ENCODE measurements at regions not wholly inside any gene's neighbourhood (a gene's known extent, or its start where the extent isn't known, plus 50 kb on each side); places are given as distances from the start of the nearest gene placed in this dataset.

- TF ChIP-seq ZNF462 (CRISPR knock-in tag; IDR thresholded peaks at IDR 0.05) (no peak), EZH2phosphoT487 (IDR thresholded peaks at IDR 0.05; ENCODE audit: unreplicated experiment) (no peak), EZH2 (IDR thresholded peaks at IDR 0.05; ENCODE audit: low read depth, unreplicated experiment) (no peak), ZNF331 (CRISPR knock-in tag; IDR thresholded peaks at IDR 0.05; ENCODE audit: low read depth) (no peak), CREB1 (CRISPR knock-in tag; IDR thresholded peaks at IDR 0.05; ENCODE audit: low read depth) (no peak)
These were observed 248.0 kb upstream of the FOXD3 start (continued) for GRCh38 chr1:63074321-63074720.

- Mint-ChIP-seq H3K27ac (no peak overlapping the region), H3K27me3 (ENCODE audit: insufficient read depth, low read depth, poor library complexity) (peaks cover 7% of the 10 kb centered on the region), H3K9me3 (no peaks in the 10 kb centered on the region; the same call in 2 of the 3 replicates), H3K4me3 (no peak overlapping the region), H3K36me3 (ENCODE audit: low read depth) (no peaks in the 10 kb centered on the region), H3K4me1 (peaks cover 6% of the 10 kb centered on the region; the same call in 2 of the 3 replicates)
- Histone ChIP-seq H3K4me1 (ENCODE audit: insufficient read depth) (no peaks in the 10 kb centered on the region), H3F3A (replicated peaks; ENCODE audit: low read depth) (no peaks in the 10 kb centered on the region), H2AFZ (0 out of 2 replicates have a peak overlapping the region, but pooled peaks have one; percentile 66), H3K36me3 (ENCODE audit: insufficient read depth) (no peaks in the 10 kb centered on the region), H3K4me3 (no peak overlapping the region), H3K27me3 (ENCODE audit: insufficient read depth) (no peaks in the 10 kb centered on the region), H3K4me2 (no peak overlapping the region), H3K27ac (ENCODE audit: low read depth) (no peak overlapping the region), H4K20me1 (replicated peaks; ENCODE audit: insufficient read depth) (no peaks in the 10 kb centered on the region), H3K9me2 (ENCODE audit: insufficient read depth) (no peaks in the 10 kb centered on the region), H3K79me2 (replicated peaks; ENCODE audit: insufficient read depth) (no peaks in the 10 kb centered on the region)
- DNase-seq (ENCODE audit: low spot score) (no peak), ATAC-seq (no peak)
- TF ChIP-seq, protein P1, sequence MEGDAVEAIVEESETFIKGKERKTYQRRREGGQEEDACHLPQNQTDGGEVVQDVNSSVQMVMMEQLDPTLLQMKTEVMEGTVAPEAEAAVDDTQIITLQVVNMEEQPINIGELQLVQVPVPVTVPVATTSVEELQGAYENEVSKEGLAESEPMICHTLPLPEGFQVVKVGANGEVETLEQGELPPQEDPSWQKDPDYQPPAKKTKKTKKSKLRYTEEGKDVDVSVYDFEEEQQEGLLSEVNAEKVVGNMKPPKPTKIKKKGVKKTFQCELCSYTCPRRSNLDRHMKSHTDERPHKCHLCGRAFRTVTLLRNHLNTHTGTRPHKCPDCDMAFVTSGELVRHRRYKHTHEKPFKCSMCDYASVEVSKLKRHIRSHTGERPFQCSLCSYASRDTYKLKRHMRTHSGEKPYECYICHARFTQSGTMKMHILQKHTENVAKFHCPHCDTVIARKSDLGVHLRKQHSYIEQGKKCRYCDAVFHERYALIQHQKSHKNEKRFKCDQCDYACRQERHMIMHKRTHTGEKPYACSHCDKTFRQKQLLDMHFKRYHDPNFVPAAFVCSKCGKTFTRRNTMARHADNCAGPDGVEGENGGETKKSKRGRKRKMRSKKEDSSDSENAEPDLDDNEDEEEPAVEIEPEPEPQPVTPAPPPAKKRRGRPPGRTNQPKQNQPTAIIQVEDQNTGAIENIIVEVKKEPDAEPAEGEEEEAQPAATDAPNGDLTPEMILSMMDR (conservative IDR thresholded peaks at IDR 0.05; ENCODE audit: low read depth in 2 of 2), result no peak
- TF ChIP-seq, protein P2, sequence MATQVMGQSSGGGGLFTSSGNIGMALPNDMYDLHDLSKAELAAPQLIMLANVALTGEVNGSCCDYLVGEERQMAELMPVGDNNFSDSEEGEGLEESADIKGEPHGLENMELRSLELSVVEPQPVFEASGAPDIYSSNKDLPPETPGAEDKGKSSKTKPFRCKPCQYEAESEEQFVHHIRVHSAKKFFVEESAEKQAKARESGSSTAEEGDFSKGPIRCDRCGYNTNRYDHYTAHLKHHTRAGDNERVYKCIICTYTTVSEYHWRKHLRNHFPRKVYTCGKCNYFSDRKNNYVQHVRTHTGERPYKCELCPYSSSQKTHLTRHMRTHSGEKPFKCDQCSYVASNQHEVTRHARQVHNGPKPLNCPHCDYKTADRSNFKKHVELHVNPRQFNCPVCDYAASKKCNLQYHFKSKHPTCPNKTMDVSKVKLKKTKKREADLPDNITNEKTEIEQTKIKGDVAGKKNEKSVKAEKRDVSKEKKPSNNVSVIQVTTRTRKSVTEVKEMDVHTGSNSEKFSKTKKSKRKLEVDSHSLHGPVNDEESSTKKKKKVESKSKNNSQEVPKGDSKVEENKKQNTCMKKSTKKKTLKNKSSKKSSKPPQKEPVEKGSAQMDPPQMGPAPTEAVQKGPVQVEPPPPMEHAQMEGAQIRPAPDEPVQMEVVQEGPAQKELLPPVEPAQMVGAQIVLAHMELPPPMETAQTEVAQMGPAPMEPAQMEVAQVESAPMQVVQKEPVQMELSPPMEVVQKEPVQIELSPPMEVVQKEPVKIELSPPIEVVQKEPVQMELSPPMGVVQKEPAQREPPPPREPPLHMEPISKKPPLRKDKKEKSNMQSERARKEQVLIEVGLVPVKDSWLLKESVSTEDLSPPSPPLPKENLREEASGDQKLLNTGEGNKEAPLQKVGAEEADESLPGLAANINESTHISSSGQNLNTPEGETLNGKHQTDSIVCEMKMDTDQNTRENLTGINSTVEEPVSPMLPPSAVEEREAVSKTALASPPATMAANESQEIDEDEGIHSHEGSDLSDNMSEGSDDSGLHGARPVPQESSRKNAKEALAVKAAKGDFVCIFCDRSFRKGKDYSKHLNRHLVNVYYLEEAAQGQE (IDR thresholded peaks at IDR 0.05; ENCODE audit: unreplicated experiment), result no peak
- no peak for TF ChIP-seq EZH2 (IDR thresholded peaks at IDR 0.05; ENCODE audit: low read depth, unreplicated experiment)
- TF ChIP-seq ZNF331 (CRISPR knock-in tag; IDR thresholded peaks at IDR 0.05; ENCODE audit: low read depth), result no peak
- no peak for TF ChIP-seq ETS1 (IDR thresholded peaks at IDR 0.05)
- no peak for TF ChIP-seq ZNF114 (CRISPR knock-in tag; IDR thresholded peaks at IDR 0.05)
- no peak for TF ChIP-seq NANOG (IDR thresholded peaks at IDR 0.05; ENCODE audit: borderline replicate concordance)
- TF ChIP-seq CREB1 (CRISPR knock-in tag; IDR thresholded peaks at IDR 0.05; ENCODE audit: low read depth), result no peak
- TF ChIP-seq STAT1 (IDR thresholded peaks at IDR 0.05; ENCODE audit: unreplicated experiment), result no peak
These were observed 239.6 kb upstream of the FOXD3 start for GRCh38 chr1:63082766-63083165.
